Endothelial cell of umbilical vein (primary cell): ENCODE measurements at regions not wholly inside any gene's neighbourhood (a gene's known extent, or its start where the extent isn't known, plus 50 kb on each side); places are given as distances from the start of the nearest gene placed in this dataset.

Experiments
- BruUV-seq: library from RNA; stranded (reverse); fragments of 400-500 nt; replicated peaks from 2 replicates; lab custom pipeline; 2021; lab: Mats Ljungman, UMichigan
- CTCF ChIA-PET: fragments of 300-600, 350-600 bp; sonication (Branson Sonifier 250); formaldehyde crosslinking; loops from one replicate; lab custom pipeline; 2021; ENCODE audit warnings: antibody characterized with exemption, inconsistent platforms; lab: Charles Lee
- POLR2A ChIA-PET: fragments of 300-600, 350-600 bp; sonication (Branson Sonifier 250); formaldehyde crosslinking; loops from one replicate; lab custom pipeline; 2021; ENCODE audit warnings: antibody characterized with exemption, inconsistent platforms; lab: Charles Lee
- DNase-seq: peaks from one replicate; pipeline ENCODE4 v3.0.0-alpha.2; 2011; ENCODE audit warnings: low read depth, low spot score
- FAIRE-seq: peaks from 2 replicates; lab custom pipeline; 2011; peaks lifted over from hg19 to GRCh38; lab: Jason Lieb, UNC
- H2AFZ ChIP-seq: 2 replicates; pipeline ENCODE4 v1.6.0; 2012; ENCODE audit warnings: low read depth, low read length, control low read depth, inconsistent platforms
- H3K27ac ChIP-seq: 2 replicates; pipeline ENCODE4 v1.5.1; 2011; ENCODE audit warnings: low read depth, mild to moderate bottlenecking, control low read depth, low read length, moderate library complexity; ENCODE audit not compliant: insufficient read depth
- H3K27me3 ChIP-seq, 2 experiments: 2 replicates each; pipeline versions ENCODE4 v1.6.0 to v1.6.1; 2011; ENCODE audit warnings: low read length in 2 of 2, mixed read lengths in 1 of 2; ENCODE audit not compliant: control insufficient read depth in 2 of 2, insufficient read depth in 2 of 2
- H3K36me3 ChIP-seq, 2 experiments: 2 replicates in 1 of 2; 3 replicates in 1 of 2; pipeline ENCODE4 v1.5.1; 2011; ENCODE audit warnings: low read length in 2 of 2, mild to moderate bottlenecking in 1 of 2, moderate library complexity in 1 of 2; ENCODE audit not compliant: control insufficient read depth in 2 of 2, insufficient read depth in 2 of 2; ENCODE audit errors: extremely low read depth in 1 of 2
- H3K4me1 ChIP-seq: 3 replicates; pipeline ENCODE4 v1.5.1; 2011; ENCODE audit warnings: mild to moderate bottlenecking, low read length; ENCODE audit not compliant: control insufficient read depth, insufficient read depth; ENCODE audit errors: extremely low read depth
- H3K4me2 ChIP-seq: 2 replicates; pipeline ENCODE4 v1.6.1; 2011; ENCODE audit warnings: low read length, control low read depth, mixed read lengths; ENCODE audit not compliant: insufficient read depth
- H3K4me3 ChIP-seq, 3 experiments: fragments of 200-600 bp in 1 of 3; sonication (generic), shearing (Covaris generic) in 1 of 3; replicated peaks in 1 of 3; 2 replicates each; pipeline ENCODE4 v1.5.1; 2011 to 2016; ENCODE audit warnings: control low read depth in 3 of 3, low read length in 3 of 3, mild to moderate bottlenecking in 2 of 3, inconsistent platforms in 1 of 3, low read depth in 1 of 3, moderate library complexity in 1 of 3; ENCODE audit not compliant: insufficient read depth in 1 of 3
- H3K79me2 ChIP-seq: 2 replicates; pipeline ENCODE4 v1.6.0; 2012; ENCODE audit warnings: low read length, inconsistent platforms; ENCODE audit not compliant: control insufficient read depth, insufficient read depth
- H3K9ac ChIP-seq: replicated peaks from 2 replicates; pipeline ENCODE3; 2011; ENCODE audit warnings: low read length, control low read depth; ENCODE audit not compliant: insufficient read depth; ENCODE audit errors: extremely low read depth
- H3K9me1 ChIP-seq: replicated peaks from 3 replicates; pipeline ENCODE4 v1.6.0; 2011; ENCODE audit warnings: mild to moderate bottlenecking, low read length; ENCODE audit not compliant: control insufficient read depth, insufficient read depth; ENCODE audit errors: extremely low read depth
- H3K9me3 ChIP-seq: replicated peaks from 2 replicates; pipeline ENCODE4 v1.5.1; 2012; ENCODE audit warnings: low read length, inconsistent platforms; ENCODE audit not compliant: control insufficient read depth, insufficient read depth
- H4K20me1 ChIP-seq: replicated peaks from 2 replicates; pipeline ENCODE3; 2011; ENCODE audit warnings: mild to moderate bottlenecking, low read length; ENCODE audit not compliant: control insufficient read depth, insufficient read depth; ENCODE audit errors: extremely low read depth
- CTCF ChIP-seq, 2 donors: IDR thresholded peaks; 1 replicate in 1 of 2; 2 replicates in 1 of 2; pipeline ENCODE4 v1.5.1; 2011; ENCODE audit warnings: low read length in 2 of 2, mild to moderate bottlenecking in 2 of 2, moderate library complexity in 2 of 2, control low read depth in 1 of 2, inconsistent platforms in 1 of 2, low read depth in 1 of 2; ENCODE audit not compliant: insufficient read depth in 1 of 2; ENCODE audit errors: extremely low read depth in 1 of 2
- EZH2 ChIP-seq: IDR thresholded peaks from 2 replicates; pipeline ENCODE4 v1.6.1; 2012; ENCODE audit warnings: borderline replicate concordance, low read depth, mild to moderate bottlenecking, moderate library complexity, low read length, inconsistent platforms; ENCODE audit not compliant: severe bottlenecking
- FOS ChIP-seq: IDR thresholded peaks from 2 replicates; pipeline ENCODE4 v1.6.1; 2011; ENCODE audit warnings: mild to moderate bottlenecking, low read length, moderate library complexity, borderline replicate concordance; ENCODE audit not compliant: insufficient read depth
- GATA2 ChIP-seq: IDR thresholded peaks from 2 replicates; pipeline ENCODE4 v1.7.0; 2011; ENCODE audit warnings: low read depth, mild to moderate bottlenecking, moderate library complexity, mixed read lengths, low read length; ENCODE audit not compliant: insufficient read length, insufficient read depth
- JUN ChIP-seq: IDR thresholded peaks from 2 replicates; pipeline ENCODE4 v1.6.1; 2011; ENCODE audit warnings: borderline replicate concordance, low read depth; ENCODE audit not compliant: insufficient read length, insufficient read depth
- MAX ChIP-seq: IDR thresholded peaks from 2 replicates; pipeline ENCODE4 v1.6.1; 2011; ENCODE audit not compliant: insufficient read depth, insufficient read length
- MYC ChIP-seq: IDR thresholded peaks from one replicate; pipeline ENCODE4 v1.6.1; 2011; ENCODE audit warnings: mild to moderate bottlenecking, low read depth, low read length
- POLR2A ChIP-seq: IDR thresholded peaks from 2 replicates; pipeline ENCODE4 v1.6.1; 2012; ENCODE audit warnings: low read depth, mild to moderate bottlenecking, control low read depth, low read length
- POLR2AphosphoS5 ChIP-seq: IDR thresholded peaks from 2 replicates; pipeline ENCODE4 v1.6.1; 2012; ENCODE audit warnings: low read depth, mild to moderate bottlenecking, control low read depth, low read length, moderate library complexity; ENCODE audit not compliant: insufficient read depth
- dilution Hi-C: fragments of 300-500 bp; cut with MboI; formaldehyde crosslinking; loops from one replicate; pipeline ENCODE4 v1.15.0; 2019; ENCODE audit warnings: low sequenced_read_pairs; ENCODE audit not compliant: extremely low pct_ligation_motif_present
- intact Hi-C: fragments of 100-400 bp; cut with micrococcal nuclease; formaldehyde crosslinking; loops from one replicate; pipeline ENCODE4 v1.10.0; 2022

GRCh38 chr7:52507546-52508255, 527.7 kb upstream of the POM121L12 start:
- no peak overlapping the region for H3K4me3 ChIP-seq
- H3K4me2 ChIP-seq = no peak overlapping the region
- no peaks in the 10 kb centered on the region for H3K79me2 ChIP-seq
- no peak for TF ChIP-seq CTCF (IDR thresholded peaks at IDR 0.05; ENCODE audit: extremely low read depth in 1 of 2, insufficient read depth in 1 of 2, low read depth in 1 of 2, low read length in 2 of 2)
- no peak for TF ChIP-seq GATA2
- no peak for TF ChIP-seq EZH2
- no peak for TF ChIP-seq POLR2A
- no peak for TF ChIP-seq JUN
- TF ChIP-seq MYC = no peak
- no peak for TF ChIP-seq MAX
- TF ChIP-seq POLR2AphosphoS5 = no peak
- no peak for TF ChIP-seq FOS
- dilution Hi-C loops (no loop called here), intact Hi-C loops (no loop called here)
- H3K36me3 ChIP-seq = no peaks in the 10 kb centered on the region
- no peaks in the 10 kb centered on the region for H3K9me1 ChIP-seq
- H3K4me1 ChIP-seq = no peaks in the 10 kb centered on the region
- FAIRE-seq (no peak), DNase-seq (no peak)
- POLR2A ChIA-PET = no interaction called here
- H2AFZ ChIP-seq = no peak overlapping the region
- H3K9ac ChIP-seq = no peak overlapping the region
- no peaks in the 10 kb centered on the region for H4K20me1 ChIP-seq
- no peaks in the 10 kb centered on the region for H3K27me3 ChIP-seq
- H3K27ac ChIP-seq = no peak overlapping the region
- no peaks in the 10 kb centered on the region for H3K9me3 ChIP-seq
- CTCF ChIA-PET = no interaction called here
- BruUV-seq = no TSS peak
